SK-N-SH (cell line): ENCODE measurements at regions not wholly inside any gene's neighbourhood (a gene's known extent, or its start where the extent isn't known, plus 50 kb on each side); places are given as distances from the start of the nearest gene placed in this dataset.

Source experiments
- CTCF ChIA-PET: fragments of 300-600, 350-600 bp; formaldehyde crosslinking; extraction: SDS; loops from one replicate; lab custom pipeline; 2021; lab: Yijun Ruan, JAX
- POLR2A ChIA-PET: fragments of 350-600 bp; sonication (Branson Sonifier 250); formaldehyde crosslinking; extraction: SDS; loops from one replicate; lab custom pipeline; 2020; ENCODE audit warnings: antibody characterized with exemption, inconsistent platforms; lab: Yijun Ruan, JAX
- DNase-seq: peaks from one replicate; pipeline ENCODE4 v3.0.0; 2012
- H2AFZ ChIP-seq: fragments of 200-600 bp; sonication (generic); 2 replicates; pipeline ENCODE4 v1.8.1; 2016; ENCODE audit warnings: antibody characterized with exemption, mild to moderate bottlenecking, low read depth
- H3F3A ChIP-seq: fragments of 200-600 bp; sonication (generic); replicated peaks from 2 replicates; pipeline ENCODE3; 2016; ENCODE audit warnings: antibody characterized with exemption, mild to moderate bottlenecking; ENCODE audit not compliant: insufficient read depth
- H3K27ac ChIP-seq, 2 experiments: fragments of 200-500 bp in 1 of 2; fragments of 200-600 bp in 1 of 2; sonication (Bioruptor generic) in 1 of 2; sonication (generic), shearing (Covaris generic) in 1 of 2; 2 replicates each; pipeline versions ENCODE4 v1.5.1 to v1.6.1; 2014 to 2016; ENCODE audit warnings: low read depth in 2 of 2, inconsistent platforms in 1 of 2, low read length in 1 of 2, mild to moderate bottlenecking in 1 of 2, mixed read lengths in 1 of 2
- H3K27me3 ChIP-seq: fragments of 200-600 bp; sonication (generic), shearing (Covaris generic); 2 replicates; pipeline ENCODE4 v1.6.1; 2016; ENCODE audit warnings: mixed run types; ENCODE audit not compliant: insufficient read depth
- H3K36me3 ChIP-seq, 2 experiments: fragments of 200-500 bp in 1 of 2; fragments of 200-600 bp in 1 of 2; sonication (Bioruptor generic) in 1 of 2; sonication (generic) in 1 of 2; replicated peaks in 1 of 2; 2 replicates each; pipeline versions ENCODE3 to v1.5.1; 2014 to 2016; ENCODE audit warnings: low read length in 1 of 2, mild to moderate bottlenecking in 1 of 2; ENCODE audit not compliant: insufficient read depth in 2 of 2, control insufficient read depth in 1 of 2
- H3K4me1 ChIP-seq, 2 experiments: fragments of 200-500 bp in 1 of 2; fragments of 200-600 bp in 1 of 2; sonication (Bioruptor generic) in 1 of 2; sonication (generic), shearing (Covaris generic) in 1 of 2; 2 replicates each; pipeline versions ENCODE4 v1.5.1 to v1.6.1; 2014 to 2016; ENCODE audit warnings: low read depth in 1 of 2, low read length in 1 of 2, mixed run types in 1 of 2; ENCODE audit not compliant: insufficient read depth in 2 of 2, control insufficient read depth in 1 of 2
- H3K4me2 ChIP-seq: fragments of 200-600 bp; sonication (generic), shearing (Covaris generic); 2 replicates; pipeline ENCODE4 v1.6.1; 2017; ENCODE audit warnings: mixed run types
- H3K4me3 ChIP-seq, 2 experiments: fragments of 200-500 bp in 1 of 2; fragments of 200-600 bp in 1 of 2; sonication (Bioruptor generic) in 1 of 2; sonication (generic), shearing (Covaris generic) in 1 of 2; 2 replicates each; pipeline versions ENCODE4 v1.5.1 to v1.8.1; 2014 to 2016; ENCODE audit warnings: low read depth in 2 of 2, inconsistent platforms in 1 of 2, low read length in 1 of 2, mild to moderate bottlenecking in 1 of 2, mixed read lengths in 1 of 2, moderate library complexity in 1 of 2
- H3K79me2 ChIP-seq: fragments of 200-600 bp; sonication (generic); 2 replicates; pipeline ENCODE4 v1.8.1; 2017; ENCODE audit warnings: mild to moderate bottlenecking; ENCODE audit not compliant: insufficient read depth
- H3K9ac ChIP-seq: fragments of 200-600 bp; sonication (generic); 2 replicates; pipeline ENCODE4 v1.6.1; 2017; ENCODE audit warnings: mixed run types
- H3K9me2 ChIP-seq: fragments of 200-600 bp; sonication (generic); 2 replicates; pipeline ENCODE4 v1.6.1; 2017; ENCODE audit warnings: mixed run types
- H3K9me3 ChIP-seq: fragments of 200-600 bp; sonication (generic); 2 replicates; pipeline ENCODE4 v1.6.1; 2017; ENCODE audit warnings: mixed run types, mild to moderate bottlenecking, moderate library complexity
- H4K20me1 ChIP-seq: fragments of 200-600 bp; sonication (generic); 2 replicates; pipeline ENCODE4 v1.6.1; 2017; ENCODE audit warnings: mild to moderate bottlenecking, mixed run types; ENCODE audit not compliant: insufficient read depth
- CHD2 ChIP-seq: fragments of 150-350 bp; IDR thresholded peaks from 2 replicates; pipeline ENCODE4 v1.6.1; 2018; ENCODE audit warnings: low read length; ENCODE audit not compliant: partially characterized antibody
- EZH2phosphoT487 ChIP-seq: fragments of 200-600 bp; sonication (generic); IDR thresholded peaks from 2 replicates; pipeline ENCODE4 v1.6.1; 2017; ENCODE audit warnings: low read depth, mixed run types, mild to moderate bottlenecking, antibody characterized with exemption, moderate library complexity, borderline replicate concordance
- FOSL2 ChIP-seq: IDR thresholded peaks from 2 replicates; pipeline ENCODE4 v1.4.0; 2012; ENCODE audit warnings: low read depth, mild to moderate bottlenecking, moderate library complexity, borderline replicate concordance
- GABPA ChIP-seq: IDR thresholded peaks from 2 replicates; pipeline ENCODE4 v1.4.0; 2012; ENCODE audit warnings: low read depth, mild to moderate bottlenecking
- JUND ChIP-seq: IDR thresholded peaks from 2 replicates; pipeline ENCODE4 v1.4.0; 2012
- MEF2A ChIP-seq: IDR thresholded peaks from 2 replicates; pipeline ENCODE4 v1.4.0; 2012; ENCODE audit warnings: low read depth, borderline replicate concordance
- NRF1 ChIP-seq: IDR thresholded peaks from 2 replicates; pipeline ENCODE4 v1.6.1; 2012; ENCODE audit warnings: low read depth, mild to moderate bottlenecking, low read length
- POLR2AphosphoS5 ChIP-seq: IDR thresholded peaks from 2 replicates; pipeline ENCODE4 v1.6.1; 2012; ENCODE audit warnings: low read depth, low read length
- RAD21 ChIP-seq: IDR thresholded peaks from 2 replicates; pipeline ENCODE4 v1.6.1; 2012; ENCODE audit warnings: mild to moderate bottlenecking, low read length
- RFX5 ChIP-seq: IDR thresholded peaks from 2 replicates; pipeline ENCODE4 v1.6.1; 2012; ENCODE audit warnings: mild to moderate bottlenecking, improper control_type of control experiment, low read length
- TCF12 ChIP-seq: IDR thresholded peaks from 2 replicates; pipeline ENCODE4 v1.4.0; 2012
- TEAD4 ChIP-seq: IDR thresholded peaks from 2 replicates; pipeline ENCODE4 v1.4.0; 2012; ENCODE audit warnings: mild to moderate bottlenecking, borderline replicate concordance; ENCODE audit not compliant: insufficient read depth
- YY1 ChIP-seq: IDR thresholded peaks from 2 replicates; pipeline ENCODE4 v1.4.0; 2012; ENCODE audit warnings: low read depth, mild to moderate bottlenecking
- WGBS: methylation state at CpG from one replicate; pipeline ENCODE4 v1.1.6; 2017; ENCODE audit warnings: low lambda C conversion rate; 5-methylcytosine and 5-hydroxymethylcytosine counted together
- TF ChIP-seq, protein P1 (sequence below): IDR thresholded peaks from 2 replicates; pipeline ENCODE4 v1.4.0; 2012; ENCODE audit warnings: low read depth, borderline replicate concordance
- TF ChIP-seq, protein P2 (sequence below): IDR thresholded peaks from 2 replicates; pipeline ENCODE4; 2012
- TF ChIP-seq, protein P3 (sequence below): fragments of 150-350 bp; IDR thresholded peaks from 2 replicates; pipeline ENCODE4 v1.6.1; 2017; ENCODE audit warnings: antibody characterized with exemption, low read length, low read depth, borderline replicate concordance
- TF ChIP-seq, protein P4 (sequence below): IDR thresholded peaks from 2 replicates; pipeline ENCODE4 v1.6.1; 2012; ENCODE audit warnings: mild to moderate bottlenecking, low read depth, low read length, moderate library complexity
- TF ChIP-seq, protein P5 (sequence below): IDR thresholded peaks from 2 replicates; pipeline ENCODE4 v1.4.0; 2012; ENCODE audit warnings: low read depth
- TF ChIP-seq, protein P6 (sequence below): IDR thresholded peaks from 2 replicates; pipeline ENCODE4 v1.4.0; 2012; ENCODE audit warnings: low read depth, borderline replicate concordance

DNA sequence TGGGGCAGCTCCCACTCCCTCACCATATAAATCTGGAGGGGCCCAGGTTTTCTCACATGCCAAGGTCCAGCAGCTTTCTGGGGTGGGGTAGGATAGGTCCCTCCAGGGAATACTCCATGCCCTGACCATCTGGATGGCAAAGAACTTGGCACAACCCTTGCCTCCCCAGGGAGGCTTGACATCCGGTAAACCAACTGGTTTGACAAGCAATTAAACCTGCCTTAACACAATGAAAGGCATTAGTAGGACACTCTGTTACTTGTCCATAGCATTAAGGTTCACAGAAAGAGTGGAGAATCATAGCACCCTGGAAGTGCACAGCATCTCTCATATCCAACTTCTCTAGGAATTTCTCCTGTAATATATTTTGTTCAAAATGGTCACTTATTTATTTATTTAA is 63.9 kb upstream of the MAF start:
- Histone ChIP-seq H3K4me3 (no peak overlapping the region), H3K79me2 (no peaks in the 10 kb centered on the region), H3K9me3 (peaks cover 5% of the 10 kb centered on the region; the same call in 1 of the 2 replicates), H3K4me2 (no peak overlapping the region), H3K27me3 (no peaks in the 10 kb centered on the region)
- POLR2A ChIA-PET: no interaction called here
- TF ChIP-seq NRF1 (no peak), POLR2AphosphoS5 (no peak), RAD21 (no peak), TEAD4 (no peak), YY1 (no peak), GABPA (no peak), EZH2phosphoT487 (no peak), JUND (no peak), MEF2A (no peak), RFX5 (no peak), FOSL2 (no peak), CHD2 (no peak), TCF12 (no peak)
- TF ChIP-seq, protein P1, sequence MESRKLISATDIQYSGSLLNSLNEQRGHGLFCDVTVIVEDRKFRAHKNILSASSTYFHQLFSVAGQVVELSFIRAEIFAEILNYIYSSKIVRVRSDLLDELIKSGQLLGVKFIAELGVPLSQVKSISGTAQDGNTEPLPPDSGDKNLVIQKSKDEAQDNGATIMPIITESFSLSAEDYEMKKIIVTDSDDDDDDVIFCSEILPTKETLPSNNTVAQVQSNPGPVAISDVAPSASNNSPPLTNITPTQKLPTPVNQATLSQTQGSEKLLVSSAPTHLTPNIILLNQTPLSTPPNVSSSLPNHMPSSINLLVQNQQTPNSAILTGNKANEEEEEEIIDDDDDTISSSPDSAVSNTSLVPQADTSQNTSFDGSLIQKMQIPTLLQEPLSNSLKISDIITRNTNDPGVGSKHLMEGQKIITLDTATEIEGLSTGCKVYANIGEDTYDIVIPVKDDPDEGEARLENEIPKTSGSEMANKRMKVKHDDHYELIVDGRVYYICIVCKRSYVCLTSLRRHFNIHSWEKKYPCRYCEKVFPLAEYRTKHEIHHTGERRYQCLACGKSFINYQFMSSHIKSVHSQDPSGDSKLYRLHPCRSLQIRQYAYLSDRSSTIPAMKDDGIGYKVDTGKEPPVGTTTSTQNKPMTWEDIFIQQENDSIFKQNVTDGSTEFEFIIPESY: no peak
- TF ChIP-seq, protein P2, sequence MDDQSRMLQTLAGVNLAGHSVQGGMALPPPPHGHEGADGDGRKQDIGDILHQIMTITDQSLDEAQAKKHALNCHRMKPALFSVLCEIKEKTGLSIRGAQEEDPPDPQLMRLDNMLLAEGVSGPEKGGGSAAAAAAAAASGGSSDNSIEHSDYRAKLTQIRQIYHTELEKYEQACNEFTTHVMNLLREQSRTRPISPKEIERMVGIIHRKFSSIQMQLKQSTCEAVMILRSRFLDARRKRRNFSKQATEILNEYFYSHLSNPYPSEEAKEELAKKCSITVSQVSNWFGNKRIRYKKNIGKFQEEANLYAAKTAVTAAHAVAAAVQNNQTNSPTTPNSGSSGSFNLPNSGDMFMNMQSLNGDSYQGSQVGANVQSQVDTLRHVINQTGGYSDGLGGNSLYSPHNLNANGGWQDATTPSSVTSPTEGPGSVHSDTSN: no peak
- TF ChIP-seq, protein P3, sequence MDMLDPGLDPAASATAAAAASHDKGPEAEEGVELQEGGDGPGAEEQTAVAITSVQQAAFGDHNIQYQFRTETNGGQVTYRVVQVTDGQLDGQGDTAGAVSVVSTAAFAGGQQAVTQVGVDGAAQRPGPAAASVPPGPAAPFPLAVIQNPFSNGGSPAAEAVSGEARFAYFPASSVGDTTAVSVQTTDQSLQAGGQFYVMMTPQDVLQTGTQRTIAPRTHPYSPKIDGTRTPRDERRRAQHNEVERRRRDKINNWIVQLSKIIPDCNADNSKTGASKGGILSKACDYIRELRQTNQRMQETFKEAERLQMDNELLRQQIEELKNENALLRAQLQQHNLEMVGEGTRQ: no peak
- TF ChIP-seq, protein P4, sequence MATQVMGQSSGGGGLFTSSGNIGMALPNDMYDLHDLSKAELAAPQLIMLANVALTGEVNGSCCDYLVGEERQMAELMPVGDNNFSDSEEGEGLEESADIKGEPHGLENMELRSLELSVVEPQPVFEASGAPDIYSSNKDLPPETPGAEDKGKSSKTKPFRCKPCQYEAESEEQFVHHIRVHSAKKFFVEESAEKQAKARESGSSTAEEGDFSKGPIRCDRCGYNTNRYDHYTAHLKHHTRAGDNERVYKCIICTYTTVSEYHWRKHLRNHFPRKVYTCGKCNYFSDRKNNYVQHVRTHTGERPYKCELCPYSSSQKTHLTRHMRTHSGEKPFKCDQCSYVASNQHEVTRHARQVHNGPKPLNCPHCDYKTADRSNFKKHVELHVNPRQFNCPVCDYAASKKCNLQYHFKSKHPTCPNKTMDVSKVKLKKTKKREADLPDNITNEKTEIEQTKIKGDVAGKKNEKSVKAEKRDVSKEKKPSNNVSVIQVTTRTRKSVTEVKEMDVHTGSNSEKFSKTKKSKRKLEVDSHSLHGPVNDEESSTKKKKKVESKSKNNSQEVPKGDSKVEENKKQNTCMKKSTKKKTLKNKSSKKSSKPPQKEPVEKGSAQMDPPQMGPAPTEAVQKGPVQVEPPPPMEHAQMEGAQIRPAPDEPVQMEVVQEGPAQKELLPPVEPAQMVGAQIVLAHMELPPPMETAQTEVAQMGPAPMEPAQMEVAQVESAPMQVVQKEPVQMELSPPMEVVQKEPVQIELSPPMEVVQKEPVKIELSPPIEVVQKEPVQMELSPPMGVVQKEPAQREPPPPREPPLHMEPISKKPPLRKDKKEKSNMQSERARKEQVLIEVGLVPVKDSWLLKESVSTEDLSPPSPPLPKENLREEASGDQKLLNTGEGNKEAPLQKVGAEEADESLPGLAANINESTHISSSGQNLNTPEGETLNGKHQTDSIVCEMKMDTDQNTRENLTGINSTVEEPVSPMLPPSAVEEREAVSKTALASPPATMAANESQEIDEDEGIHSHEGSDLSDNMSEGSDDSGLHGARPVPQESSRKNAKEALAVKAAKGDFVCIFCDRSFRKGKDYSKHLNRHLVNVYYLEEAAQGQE: no peak
- TF ChIP-seq, protein P5, sequence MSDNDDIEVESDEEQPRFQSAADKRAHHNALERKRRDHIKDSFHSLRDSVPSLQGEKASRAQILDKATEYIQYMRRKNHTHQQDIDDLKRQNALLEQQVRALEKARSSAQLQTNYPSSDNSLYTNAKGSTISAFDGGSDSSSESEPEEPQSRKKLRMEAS: no peak
- TF ChIP-seq, protein P6, sequence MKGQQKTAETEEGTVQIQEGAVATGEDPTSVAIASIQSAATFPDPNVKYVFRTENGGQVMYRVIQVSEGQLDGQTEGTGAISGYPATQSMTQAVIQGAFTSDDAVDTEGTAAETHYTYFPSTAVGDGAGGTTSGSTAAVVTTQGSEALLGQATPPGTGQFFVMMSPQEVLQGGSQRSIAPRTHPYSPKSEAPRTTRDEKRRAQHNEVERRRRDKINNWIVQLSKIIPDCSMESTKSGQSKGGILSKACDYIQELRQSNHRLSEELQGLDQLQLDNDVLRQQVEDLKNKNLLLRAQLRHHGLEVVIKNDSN: no peak
- TF ChIP-seq, all 33 proteins: peak for 0
- Histone ChIP-seq H3K9me2 (no peaks in the 10 kb centered on the region), H2AFZ (no peak overlapping the region), H3F3A (no peaks in the 10 kb centered on the region), H3K27ac (no peak overlapping the region), H3K4me1 (no peaks in the 10 kb centered on the region), H4K20me1 (no peaks in the 10 kb centered on the region), H3K36me3 (no peaks in the 10 kb centered on the region), H3K9ac (no peak overlapping the region)
- CTCF ChIA-PET: interaction anchor here (0.6 kb wide), 1 partner anchor 11 kb away, joined by 3 read pairs; no protein-coding TSS in a partner anchor
- no peak for DNase-seq
- 60% methylated on average over 1 of the region's 1 CpG for WGBS
